Stimulated activated CD4-positive, alpha-beta T cell treated with anti-CD3 and anti-CD28 coated beads, Interleukin-1b, Interleukin-23, amount 100 ng/mL, for 24 hours (primary cell): ENCODE measurements at regions not wholly inside any gene's neighbourhood (a gene's known extent, or its start where the extent isn't known, plus 50 kb on each side); places are given as distances from the start of the nearest gene placed in this dataset.
"Not testable (repeated sequence)": the region's sequence is repeated elsewhere in the genome, so short reads cannot be mapped to it uniquely, and the experiment has no call there.

Experiments
- DNase-seq, 4 experiments: peaks; one replicate each; pipeline ENCODE4 v3.0.0-alpha.2; 2020; ENCODE audit warnings: low read depth in 4 of 4, low spot score in 1 of 4

GRCh38 chr3:163335429-163335828 lies 1742.9 kb downstream of the SI start:
- DNase-seq: no peak

GRCh38 chr3:163328680-163329079 lies 1749.6 kb downstream of the SI start:
- no peak for DNase-seq

- no peak for DNase-seq
Observed at GRCh38 chr3:163327086-163327485, 1751.2 kb downstream of the SI start.

GRCh38 chr3:163315786-163316185 lies 1762.5 kb downstream of the SI start:
- DNase-seq: no peak

- DNase-seq: no peak
Observed at GRCh38 chr3:163306405-163306804, 1771.9 kb downstream of the SI start.

- no peak for DNase-seq
Observed at GRCh38 chr3:163273694-163274093, 1777.1 kb downstream of the OTOL1 start.

- no peak for DNase-seq
Observed at GRCh38 chr3:163266731-163267130, 1770.1 kb downstream of the OTOL1 start.

GRCh38 chr3:163261618-163262017 lies 1765.0 kb downstream of the OTOL1 start:
- no peak for DNase-seq

- DNase-seq: no peak
Observed at GRCh38 chr3:163261056-163261455, 1764.4 kb downstream of the OTOL1 start.

GRCh38 chr3:163218336-163218735 lies 1721.7 kb downstream of the OTOL1 start:
- DNase-seq: no peak

GRCh38 chr3:163213838-163214237 lies 1717.2 kb downstream of the OTOL1 start:
- no peak for DNase-seq

GRCh38 chr3:163196815-163197374 lies 1700.3 kb downstream of the OTOL1 start:
- no peak for DNase-seq

GRCh38 chr3:163196245-163196644 lies 1699.6 kb downstream of the OTOL1 start:
- no peak for DNase-seq

- no peak for DNase-seq
Observed at GRCh38 chr3:163185721-163186350, 1689.2 kb downstream of the OTOL1 start.

GRCh38 chr3:163175970-163176369 lies 1679.4 kb downstream of the OTOL1 start:
- no peak for DNase-seq

- not testable (repeated sequence) for DNase-seq
Observed at GRCh38 chr3:163172513-163172912, 1675.9 kb downstream of the OTOL1 start.

- DNase-seq: no peak
Observed at GRCh38 chr3:163166197-163166596, 1669.6 kb downstream of the OTOL1 start.

- no peak for DNase-seq
Observed at GRCh38 chr3:163159306-163159705, 1662.7 kb downstream of the OTOL1 start.

- no peak for DNase-seq
Observed at GRCh38 chr3:163139600-163139999, 1643.0 kb downstream of the OTOL1 start.

GRCh38 chr3:163138258-163138657 lies 1641.7 kb downstream of the OTOL1 start:
- DNase-seq: no peak

- DNase-seq: no peak
Observed at GRCh38 chr3:163132111-163132510, 1635.5 kb downstream of the OTOL1 start.

GRCh38 chr3:163129287-163129686 lies 1632.7 kb downstream of the OTOL1 start:
- no peak for DNase-seq

- DNase-seq: no peak
Observed at GRCh38 chr3:163126115-163126514, 1629.5 kb downstream of the OTOL1 start.
